GM12875 (cell line): ENCODE measurements at regions not wholly inside any gene's neighbourhood (a gene's known extent, or its start where the extent isn't known, plus 50 kb on each side); places are given as distances from the start of the nearest gene placed in this dataset.

Experiments used
- H3K4me3 ChIP-seq: one replicate; pipeline ENCODE4 v1.5.1; 2011; ENCODE audit warnings: low read depth, low read length, control low read depth
- TF ChIP-seq, protein P1 (sequence below): IDR thresholded peaks from 2 replicates; pipeline ENCODE4 v1.5.1; 2011; ENCODE audit warnings: low read depth, mild to moderate bottlenecking, control low read depth, inconsistent platforms, low read length, moderate library complexity, borderline replicate concordance; ENCODE audit not compliant: insufficient read depth

DNA sequence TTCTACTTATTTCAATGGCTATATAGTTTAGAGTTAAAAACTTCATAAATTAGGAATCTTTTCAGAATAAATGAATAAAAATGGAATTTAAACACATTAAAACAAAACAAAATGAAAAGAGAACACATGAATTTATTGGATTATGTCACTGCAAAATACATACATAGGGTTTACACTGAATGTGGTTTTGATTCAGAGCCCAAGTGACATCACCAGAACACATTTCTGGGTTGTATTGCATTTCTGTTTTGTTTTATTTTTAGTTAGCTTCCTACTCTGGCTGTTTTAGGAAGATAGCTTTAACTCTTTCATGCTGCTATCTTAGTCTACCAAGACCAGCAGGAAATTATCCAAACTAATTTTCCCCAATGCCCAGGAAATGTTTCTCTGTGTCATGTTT, 1935.0 kb downstream of the EFNA5 start:
- H3K4me3 ChIP-seq, result no peak overlapping the region
- TF ChIP-seq, protein P1, sequence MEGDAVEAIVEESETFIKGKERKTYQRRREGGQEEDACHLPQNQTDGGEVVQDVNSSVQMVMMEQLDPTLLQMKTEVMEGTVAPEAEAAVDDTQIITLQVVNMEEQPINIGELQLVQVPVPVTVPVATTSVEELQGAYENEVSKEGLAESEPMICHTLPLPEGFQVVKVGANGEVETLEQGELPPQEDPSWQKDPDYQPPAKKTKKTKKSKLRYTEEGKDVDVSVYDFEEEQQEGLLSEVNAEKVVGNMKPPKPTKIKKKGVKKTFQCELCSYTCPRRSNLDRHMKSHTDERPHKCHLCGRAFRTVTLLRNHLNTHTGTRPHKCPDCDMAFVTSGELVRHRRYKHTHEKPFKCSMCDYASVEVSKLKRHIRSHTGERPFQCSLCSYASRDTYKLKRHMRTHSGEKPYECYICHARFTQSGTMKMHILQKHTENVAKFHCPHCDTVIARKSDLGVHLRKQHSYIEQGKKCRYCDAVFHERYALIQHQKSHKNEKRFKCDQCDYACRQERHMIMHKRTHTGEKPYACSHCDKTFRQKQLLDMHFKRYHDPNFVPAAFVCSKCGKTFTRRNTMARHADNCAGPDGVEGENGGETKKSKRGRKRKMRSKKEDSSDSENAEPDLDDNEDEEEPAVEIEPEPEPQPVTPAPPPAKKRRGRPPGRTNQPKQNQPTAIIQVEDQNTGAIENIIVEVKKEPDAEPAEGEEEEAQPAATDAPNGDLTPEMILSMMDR, result no peak

DNA sequence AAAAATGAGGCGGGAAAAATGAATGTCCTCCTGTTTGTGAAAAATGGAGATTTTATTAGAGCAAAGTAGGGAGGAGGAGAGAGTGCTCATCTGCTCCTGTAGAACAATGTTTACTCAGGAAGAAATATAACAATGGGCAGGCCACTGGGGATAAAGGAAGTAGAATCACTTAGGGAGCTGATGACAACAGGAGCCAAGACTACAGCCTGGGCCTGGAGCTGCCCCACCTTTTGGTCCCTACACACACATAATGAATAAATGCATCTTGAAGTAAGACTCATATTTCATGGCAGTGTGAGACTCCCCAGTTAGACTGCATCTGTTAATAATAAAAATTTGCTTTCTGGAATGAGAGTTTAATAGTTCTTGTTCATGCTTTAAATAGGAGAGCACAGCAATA, 1939.8 kb downstream of the EFNA5 start:
- no peak overlapping the region for H3K4me3 ChIP-seq
- TF ChIP-seq, protein P1, result no peak

DNA sequence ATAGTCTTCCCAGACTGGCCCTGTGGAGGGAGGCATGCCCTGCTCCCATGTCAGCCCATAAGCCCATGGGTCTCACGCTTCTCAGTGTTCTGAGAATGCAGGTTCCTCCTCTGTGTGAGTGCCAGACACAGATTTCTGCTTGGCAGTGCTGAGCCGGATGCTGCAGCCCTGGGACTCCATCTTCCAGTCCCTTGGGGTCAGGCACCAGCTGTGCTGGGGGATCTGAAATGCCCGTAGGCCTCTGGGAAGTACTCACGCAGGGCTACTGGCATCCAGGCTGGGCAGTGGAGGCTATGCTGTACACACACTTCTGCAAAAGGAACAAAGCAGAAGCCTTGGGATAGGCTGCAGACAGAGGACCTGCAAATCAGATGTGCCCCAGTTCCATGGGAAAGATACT, 1944.6 kb downstream of the EFNA5 start:
- H3K4me3 ChIP-seq, result no peak overlapping the region
- TF ChIP-seq, protein P1, result no peak

DNA sequence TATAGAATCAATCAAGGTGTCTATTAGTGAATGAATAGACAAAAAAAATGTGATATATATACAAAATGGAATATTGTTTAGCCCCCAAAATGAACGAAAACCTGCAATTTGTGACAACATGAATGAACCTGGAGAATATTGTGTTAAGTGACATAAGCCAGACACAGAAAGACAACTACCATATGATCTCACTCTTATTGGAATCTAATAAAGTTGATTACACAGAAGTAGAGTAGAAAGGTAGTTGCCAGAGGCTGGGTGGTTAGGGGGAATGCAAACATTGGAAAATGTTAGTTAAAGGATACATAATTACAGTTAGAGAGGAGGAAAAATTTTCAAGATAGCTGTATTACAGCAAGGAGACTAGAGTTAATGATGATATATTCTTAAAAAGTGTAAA, 1962.3 kb downstream of the EFNA5 start:
- TF ChIP-seq, protein P1, result no peak

DNA sequence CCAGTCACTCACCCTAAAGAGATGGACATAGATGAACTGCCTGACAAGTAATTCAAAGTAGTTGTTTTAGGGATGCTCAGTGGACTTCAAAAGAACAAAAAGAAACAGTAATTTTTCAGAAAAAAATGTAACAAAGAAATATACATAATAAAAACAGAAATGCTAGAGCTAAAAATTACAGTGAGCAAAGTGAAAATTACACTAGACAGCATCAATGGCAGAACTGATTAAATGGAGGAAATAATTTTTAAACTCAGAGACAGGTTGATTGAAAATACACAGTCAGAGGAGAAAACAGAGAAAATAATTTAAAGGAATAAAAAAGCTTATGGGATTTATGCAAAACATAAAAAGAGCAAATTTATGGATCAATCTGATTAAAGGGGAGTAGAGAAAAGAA, 1968.4 kb downstream of the EFNA5 start:
- no peak overlapping the region for H3K4me3 ChIP-seq
- TF ChIP-seq, protein P1, result no peak

More for the DNA sequence above, 1962.3 kb downstream of the EFNA5 start:
- no peak overlapping the region for H3K4me3 ChIP-seq

DNA sequence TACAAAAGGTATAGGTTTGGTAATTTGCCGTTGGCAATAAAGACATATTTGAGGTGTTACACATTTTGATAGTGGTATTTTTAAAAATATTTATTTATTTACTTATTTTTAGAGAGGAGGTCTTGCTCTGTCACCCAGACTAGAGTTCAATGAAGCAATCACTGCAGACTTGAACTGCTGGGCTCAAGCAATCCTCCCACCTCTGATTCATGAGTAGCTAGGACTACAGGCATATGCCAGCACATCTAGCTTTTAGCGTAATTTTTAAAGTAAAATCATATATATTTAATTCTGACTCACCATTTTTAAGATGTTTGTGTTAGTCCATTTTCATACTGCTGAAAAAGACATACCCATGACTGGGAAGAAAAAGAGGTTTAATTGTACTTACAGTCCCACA, 1974.3 kb downstream of the EFNA5 start:
- TF ChIP-seq, protein P1, result no peak
- H3K4me3 ChIP-seq, result no peak overlapping the region

DNA sequence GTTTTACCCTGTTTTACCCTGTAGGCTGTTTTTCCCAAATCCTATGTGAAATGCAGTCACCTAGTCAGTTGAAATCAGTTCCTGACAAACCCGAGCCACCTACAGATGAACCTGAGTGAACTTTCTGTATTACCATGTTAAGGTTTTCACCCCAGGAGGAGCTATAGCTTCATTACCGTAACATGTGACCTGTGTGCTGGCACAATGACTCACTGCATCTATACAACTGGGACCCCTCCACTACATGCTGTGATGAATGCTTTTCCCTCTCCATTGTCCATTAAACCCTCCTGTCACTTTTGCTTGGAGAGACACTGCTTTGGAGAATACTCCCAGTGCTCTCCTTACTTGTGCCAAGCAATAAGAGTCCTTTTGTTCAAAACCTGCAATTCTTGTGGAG, 1974.8 kb downstream of the EFNA5 start:
- TF ChIP-seq, protein P1, result no peak
- H3K4me3 ChIP-seq, result no peak overlapping the region
